Kidney epithelial cell (primary cell): ENCODE measurements at regions not wholly inside any gene's neighbourhood (a gene's known extent, or its start where the extent isn't known, plus 50 kb on each side); places are given as distances from the start of the nearest gene placed in this dataset.

Source experiments
- DNase-seq: peaks from one replicate; pipeline ENCODE4 v3.0.0-alpha.2; 2010; ENCODE audit warnings: low read depth
- H3K27me3 ChIP-seq: 2 replicates; pipeline ENCODE4 v1.6.0; 2011; ENCODE audit warnings: low read length; ENCODE audit not compliant: control insufficient read depth, insufficient read depth
- H3K36me3 ChIP-seq: 2 replicates; pipeline ENCODE4 v1.5.1; 2011; ENCODE audit warnings: low read length; ENCODE audit not compliant: control insufficient read depth, insufficient read depth
- H3K4me3 ChIP-seq: 2 replicates; pipeline ENCODE4 v1.5.1; 2011; ENCODE audit warnings: low read depth, mild to moderate bottlenecking, control low read depth, low read length
- TF ChIP-seq, protein P1 (sequence below): IDR thresholded peaks from 2 replicates; pipeline ENCODE4 v1.5.1; 2011; ENCODE audit warnings: mild to moderate bottlenecking, moderate library complexity, low read length, control low read depth, inconsistent platforms; ENCODE audit not compliant: insufficient read depth, poor library complexity, severe bottlenecking

DNA sequence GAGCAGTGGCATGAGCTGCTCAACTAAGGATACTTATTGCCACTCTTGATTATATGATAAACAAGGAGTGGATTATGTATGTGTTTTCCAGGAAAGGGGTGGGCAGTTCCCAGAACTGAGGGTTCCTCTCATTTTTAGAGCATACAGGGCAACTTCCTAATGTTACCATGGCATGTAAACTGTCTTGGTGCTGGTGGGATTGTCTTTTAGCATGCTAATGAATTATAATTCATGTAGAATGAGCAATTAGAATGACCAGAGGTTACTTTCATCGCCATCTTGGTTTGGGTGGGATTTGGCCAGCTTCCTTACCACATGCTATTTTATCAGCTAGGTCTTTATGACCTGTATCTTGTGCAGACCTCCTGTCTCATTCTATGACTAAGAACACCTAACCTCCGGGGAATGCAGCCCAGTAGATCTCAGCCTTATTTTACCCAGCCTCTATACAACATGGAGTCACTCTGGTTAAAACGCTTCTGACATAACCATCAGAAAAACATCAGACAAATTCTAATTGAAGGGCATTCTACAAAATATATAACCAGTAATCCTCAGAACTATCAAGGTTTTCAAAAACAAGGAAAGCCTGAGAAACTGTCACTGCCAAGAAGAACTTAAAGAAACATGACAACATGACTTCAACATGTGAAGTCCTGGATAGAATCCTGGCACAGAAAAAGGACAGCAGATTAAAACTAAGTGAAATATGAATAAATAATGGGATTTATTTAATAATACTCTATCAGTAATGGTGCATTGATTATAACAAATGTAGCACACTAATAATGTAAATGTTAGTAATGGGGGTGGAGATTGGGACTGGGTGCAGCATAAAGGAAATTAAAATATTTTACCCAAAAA is 365.0 kb downstream of the SEMA3D start:
- TF ChIP-seq, protein P1, sequence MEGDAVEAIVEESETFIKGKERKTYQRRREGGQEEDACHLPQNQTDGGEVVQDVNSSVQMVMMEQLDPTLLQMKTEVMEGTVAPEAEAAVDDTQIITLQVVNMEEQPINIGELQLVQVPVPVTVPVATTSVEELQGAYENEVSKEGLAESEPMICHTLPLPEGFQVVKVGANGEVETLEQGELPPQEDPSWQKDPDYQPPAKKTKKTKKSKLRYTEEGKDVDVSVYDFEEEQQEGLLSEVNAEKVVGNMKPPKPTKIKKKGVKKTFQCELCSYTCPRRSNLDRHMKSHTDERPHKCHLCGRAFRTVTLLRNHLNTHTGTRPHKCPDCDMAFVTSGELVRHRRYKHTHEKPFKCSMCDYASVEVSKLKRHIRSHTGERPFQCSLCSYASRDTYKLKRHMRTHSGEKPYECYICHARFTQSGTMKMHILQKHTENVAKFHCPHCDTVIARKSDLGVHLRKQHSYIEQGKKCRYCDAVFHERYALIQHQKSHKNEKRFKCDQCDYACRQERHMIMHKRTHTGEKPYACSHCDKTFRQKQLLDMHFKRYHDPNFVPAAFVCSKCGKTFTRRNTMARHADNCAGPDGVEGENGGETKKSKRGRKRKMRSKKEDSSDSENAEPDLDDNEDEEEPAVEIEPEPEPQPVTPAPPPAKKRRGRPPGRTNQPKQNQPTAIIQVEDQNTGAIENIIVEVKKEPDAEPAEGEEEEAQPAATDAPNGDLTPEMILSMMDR, result no peak
- no peaks in the 10 kb centered on the region for H3K27me3 ChIP-seq
- H3K4me3 ChIP-seq, result no peak overlapping the region
- DNase-seq, result no peak
- H3K36me3 ChIP-seq, result no peaks in the 10 kb centered on the region

DNA sequence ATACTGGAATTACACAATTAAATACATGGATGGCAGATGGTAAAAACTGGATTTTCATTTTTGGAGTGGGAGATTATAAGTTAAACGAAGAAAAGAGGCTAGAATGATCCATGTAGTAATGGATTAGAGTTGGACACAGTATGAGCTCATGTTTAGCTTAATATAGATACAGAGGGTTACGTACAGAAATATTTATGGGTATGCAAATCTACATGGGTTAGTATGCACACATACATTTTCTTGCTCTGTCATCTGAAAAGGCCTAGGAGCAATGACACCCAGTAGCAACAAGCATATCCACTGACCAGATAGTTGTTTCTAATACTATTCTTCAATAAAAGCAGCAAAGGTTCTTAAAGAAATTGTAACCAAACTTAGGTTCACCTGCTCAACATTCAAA is 366.4 kb downstream of the SEMA3D start:
- Histone ChIP-seq H3K27me3 (no peaks in the 10 kb centered on the region), H3K36me3 (no peaks in the 10 kb centered on the region), H3K4me3 (no peak overlapping the region)
- DNase-seq, result no peak
- TF ChIP-seq, protein P1, result no peak

DNA sequence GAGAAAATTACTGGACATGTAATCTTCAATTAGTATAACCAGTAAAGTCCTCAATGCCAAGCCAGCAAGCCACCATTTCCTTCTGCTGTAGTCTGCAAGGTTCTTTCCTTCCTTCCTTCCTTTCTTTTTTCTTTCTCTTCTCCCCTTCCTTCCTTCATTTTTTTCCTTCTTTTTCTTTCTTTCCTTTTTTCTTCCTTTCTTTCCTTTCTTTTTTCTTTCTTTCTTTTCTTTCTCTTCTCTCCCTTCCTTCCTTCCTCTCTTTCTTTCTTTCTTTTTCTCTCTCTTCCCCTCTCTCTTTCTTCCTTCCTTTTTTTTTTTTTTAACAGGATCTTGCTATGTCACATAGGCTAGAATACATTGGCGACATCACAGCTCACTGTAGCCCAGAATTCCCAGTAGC is 369.8 kb downstream of the SEMA3D start:
- TF ChIP-seq, protein P1, result no peak
- no peak for DNase-seq
- Histone ChIP-seq H3K4me3 (no peak overlapping the region), H3K36me3 (no peaks in the 10 kb centered on the region), H3K27me3 (no peaks in the 10 kb centered on the region)

DNA sequence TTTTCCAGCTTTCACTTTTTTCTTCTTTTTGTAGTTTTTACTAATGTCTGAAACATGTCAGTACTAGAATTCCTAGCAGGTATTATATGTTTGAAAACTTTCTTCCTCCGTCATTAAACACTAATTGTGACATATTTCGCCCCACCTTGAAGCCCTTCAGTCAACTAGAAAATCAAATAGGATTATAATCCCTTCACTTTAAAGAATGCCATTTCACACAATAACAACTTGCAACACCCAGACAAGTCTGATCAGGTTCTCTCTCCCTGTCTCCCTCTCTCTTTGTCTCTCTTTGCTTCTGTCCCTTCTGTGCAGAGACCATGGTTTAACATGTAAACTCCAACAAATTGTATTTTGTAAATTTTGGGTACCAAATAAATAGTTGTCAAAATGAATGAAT is 373.5 kb downstream of the SEMA3D start:
- TF ChIP-seq, protein P1, result no peak
- no peak for DNase-seq

DNA sequence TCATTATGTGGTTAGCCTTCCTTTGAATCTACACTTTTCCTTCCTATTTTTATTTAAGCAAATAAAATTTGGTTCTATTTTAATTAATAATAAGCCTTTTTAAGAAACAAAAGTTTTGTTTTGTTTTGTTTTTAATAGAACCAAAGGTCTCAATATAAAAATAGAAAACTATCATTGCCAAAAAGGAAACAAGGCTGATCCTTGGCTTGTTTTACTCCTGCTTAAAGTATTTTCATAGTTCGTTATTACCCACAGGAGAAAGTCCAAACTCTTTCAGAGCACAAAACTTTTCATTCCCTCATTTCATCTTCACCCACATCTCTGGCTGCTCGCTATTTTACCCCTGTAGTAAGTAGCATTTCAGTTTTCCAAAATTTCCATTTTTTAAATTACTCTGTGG is 374.8 kb downstream of the SEMA3D start:
- H3K36me3 ChIP-seq, result no peaks in the 10 kb centered on the region
- no peak overlapping the region for H3K4me3 ChIP-seq
- no peaks in the 10 kb centered on the region for H3K27me3 ChIP-seq
- TF ChIP-seq, protein P1, result no peak
- DNase-seq, result no peak

More for the DNA sequence above, 373.5 kb downstream of the SEMA3D start:
- Histone ChIP-seq H3K36me3 (no peaks in the 10 kb centered on the region), H3K4me3 (no peak overlapping the region), H3K27me3 (no peaks in the 10 kb centered on the region)

DNA sequence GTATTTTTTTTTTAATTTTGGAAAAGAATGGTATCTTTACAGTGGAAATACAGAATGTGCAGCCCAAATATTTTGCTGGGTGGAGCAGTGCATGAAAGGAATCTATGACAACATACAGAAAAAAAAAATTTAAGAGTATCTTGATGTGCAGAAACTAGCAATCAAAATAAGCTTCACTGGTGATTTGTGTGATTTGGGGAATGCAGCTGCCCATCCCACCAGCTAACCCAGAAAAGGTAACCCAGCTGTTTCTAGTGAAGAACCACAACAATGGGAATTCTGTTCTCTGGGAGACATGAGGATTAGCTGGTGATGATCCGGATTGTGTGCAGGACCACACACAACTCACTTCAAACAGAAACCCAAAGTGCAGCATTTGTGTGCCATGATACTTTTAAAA is 375.5 kb downstream of the SEMA3D start:
- TF ChIP-seq, protein P1, result no peak
- DNase-seq, result no peak
- Histone ChIP-seq H3K27me3 (no peaks in the 10 kb centered on the region), H3K4me3 (no peak overlapping the region), H3K36me3 (no peaks in the 10 kb centered on the region)
